A673 (cell line): ENCODE measurements at regions not wholly inside any gene's neighbourhood (a gene's known extent, or its start where the extent isn't known, plus 50 kb on each side); places are given as distances from the start of the nearest gene placed in this dataset.

Source experiments
- EZH2 ChIP-seq: fragments of 200-600 bp; sonication (generic); IDR thresholded peaks from 2 replicates; pipeline ENCODE4 v1.6.1; 2017; ENCODE audit warnings: borderline replicate concordance, low read depth, mild to moderate bottlenecking, mixed read lengths, antibody characterized with exemption, low read length; ENCODE audit not compliant: poor library complexity, severe bottlenecking
- TF ChIP-seq, protein P1 (sequence below): fragments of 300-800, 200-600 bp; sonication (generic); conservative IDR thresholded peaks from 2 replicates; pipeline ENCODE4 v1.5.1; 2017; ENCODE audit warnings: low read depth, mild to moderate bottlenecking, antibody characterized with exemption, low read length, moderate library complexity, mixed read lengths

DNA sequence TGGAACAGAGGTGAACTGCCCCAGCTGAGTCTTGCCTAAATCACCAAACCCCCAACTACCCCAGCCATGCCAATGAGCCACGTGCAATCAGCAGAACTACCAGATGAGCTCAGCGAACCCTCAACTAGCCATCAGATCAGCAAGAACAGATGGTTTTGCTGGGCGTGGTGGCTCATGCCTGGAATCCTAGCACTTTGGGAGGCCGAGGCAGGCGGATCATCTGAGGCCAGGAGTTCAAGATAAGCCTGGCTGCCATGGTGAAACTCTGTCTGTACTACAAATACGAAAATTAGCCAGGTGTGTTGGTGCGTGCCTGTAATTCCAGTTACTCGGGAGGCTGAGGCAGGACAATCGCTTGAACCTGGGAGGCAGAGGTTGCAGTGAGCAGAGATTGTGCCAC, 374.3 kb downstream of the NXPE2 start:
- TF ChIP-seq, protein P1, sequence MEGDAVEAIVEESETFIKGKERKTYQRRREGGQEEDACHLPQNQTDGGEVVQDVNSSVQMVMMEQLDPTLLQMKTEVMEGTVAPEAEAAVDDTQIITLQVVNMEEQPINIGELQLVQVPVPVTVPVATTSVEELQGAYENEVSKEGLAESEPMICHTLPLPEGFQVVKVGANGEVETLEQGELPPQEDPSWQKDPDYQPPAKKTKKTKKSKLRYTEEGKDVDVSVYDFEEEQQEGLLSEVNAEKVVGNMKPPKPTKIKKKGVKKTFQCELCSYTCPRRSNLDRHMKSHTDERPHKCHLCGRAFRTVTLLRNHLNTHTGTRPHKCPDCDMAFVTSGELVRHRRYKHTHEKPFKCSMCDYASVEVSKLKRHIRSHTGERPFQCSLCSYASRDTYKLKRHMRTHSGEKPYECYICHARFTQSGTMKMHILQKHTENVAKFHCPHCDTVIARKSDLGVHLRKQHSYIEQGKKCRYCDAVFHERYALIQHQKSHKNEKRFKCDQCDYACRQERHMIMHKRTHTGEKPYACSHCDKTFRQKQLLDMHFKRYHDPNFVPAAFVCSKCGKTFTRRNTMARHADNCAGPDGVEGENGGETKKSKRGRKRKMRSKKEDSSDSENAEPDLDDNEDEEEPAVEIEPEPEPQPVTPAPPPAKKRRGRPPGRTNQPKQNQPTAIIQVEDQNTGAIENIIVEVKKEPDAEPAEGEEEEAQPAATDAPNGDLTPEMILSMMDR, result no peak
- TF ChIP-seq EZH2, result no peak
